Right hindlimb (tissue), 1 donor: ENCODE measurements at regions not wholly inside any gene's neighbourhood (a gene's known extent, or its start where the extent isn't known, plus 50 kb on each side); places are given as distances from the start of the nearest gene placed in this dataset.

Experiments used
- DNase-seq: peaks from one replicate; pipeline ENCODE4 v3.0.0-alpha.2; 2018

- no peak for DNase-seq
Measured at GRCh38 chr2:121860758-121861227, 105.3 kb downstream of the TSN start.

- no peak for DNase-seq
Measured at GRCh38 chr2:121862286-121862685, 106.8 kb downstream of the TSN start.

GRCh38 chr2:121865914-121866313 lies 110.5 kb downstream of the TSN start:
- DNase-seq = no peak

- no peak for DNase-seq
Measured at GRCh38 chr2:121866789-121867188, 111.3 kb downstream of the TSN start.

- no peak for DNase-seq
Measured at GRCh38 chr2:121868652-121869051, 113.2 kb downstream of the TSN start.

- no peak for DNase-seq
Measured at GRCh38 chr2:121869363-121869762, 113.9 kb downstream of the TSN start.

- DNase-seq = no peak
Measured at GRCh38 chr2:121869873-121870272, 114.4 kb downstream of the TSN start.

GRCh38 chr2:121872651-121873050 lies 117.2 kb downstream of the TSN start:
- DNase-seq = no peak

GRCh38 chr2:121873864-121874263 lies 118.4 kb downstream of the TSN start:
- DNase-seq = no peak

- no peak for DNase-seq
Measured at GRCh38 chr2:121875585-121876185, 120.2 kb downstream of the TSN start.

GRCh38 chr2:121877366-121877765 lies 121.9 kb downstream of the TSN start:
- no peak for DNase-seq

- no peak for DNase-seq
Measured at GRCh38 chr2:121880283-121880682, 124.8 kb downstream of the TSN start.

GRCh38 chr2:121881038-121881437 lies 125.6 kb downstream of the TSN start:
- no peak for DNase-seq

- no peak for DNase-seq
Measured at GRCh38 chr2:121881950-121882349, 126.5 kb downstream of the TSN start.

GRCh38 chr2:121884078-121884477 lies 128.6 kb downstream of the TSN start:
- DNase-seq = no peak

- no peak for DNase-seq
Measured at GRCh38 chr2:121884511-121884921, 129.1 kb downstream of the TSN start.

GRCh38 chr2:121886059-121886458 lies 130.6 kb downstream of the TSN start:
- no peak for DNase-seq

- no peak for DNase-seq
Measured at GRCh38 chr2:121887513-121888188, 132.2 kb downstream of the TSN start.

GRCh38 chr2:121888189-121888557 lies 132.7 kb downstream of the TSN start:
- no peak for DNase-seq

- DNase-seq = no peak
Measured at GRCh38 chr2:121890041-121890440, 134.6 kb downstream of the TSN start.

- DNase-seq = no peak
Measured at GRCh38 chr2:121895723-121896571, 140.5 kb downstream of the TSN start.

GRCh38 chr2:121897335-121897970 lies 142.0 kb downstream of the TSN start:
- DNase-seq = no peak

- DNase-seq = no peak
Measured at GRCh38 chr2:121898483-121898882, 143.0 kb downstream of the TSN start.
